ENCODE measurements at regions not wholly inside any gene's neighbourhood (a gene's known extent, or its start where the extent isn't known, plus 50 kb on each side); places are given as distances from the start of the nearest gene placed in this dataset.

GRCh38 chr11:91850021-91850420 is 374.6 kb upstream of the FAT3 start:
- TF ChIP-seq CTCF (IDR thresholded peaks at IDR 0.05) (no peak), POLR2A (IDR thresholded peaks at IDR 0.05) (no peak)

Measured in body of pancreas (tissue), 4 donors.